HEK293T (cell line): ENCODE measurements at regions not wholly inside any gene's neighbourhood (a gene's known extent, or its start where the extent isn't known, plus 50 kb on each side); places are given as distances from the start of the nearest gene placed in this dataset.

Source experiments
- BHLHE40 ChIP-seq: fragments of 450-650 bp; IDR thresholded peaks from 2 replicates; pipeline ENCODE4 v1.6.1; 2016; ENCODE audit warnings: mild to moderate bottlenecking, moderate library complexity, borderline replicate concordance
- CTBP1 ChIP-seq: fragments of 450-650 bp; IDR thresholded peaks from 2 replicates; pipeline ENCODE4 v1.6.1; 2016; ENCODE audit warnings: borderline replicate concordance
- ELF4 ChIP-seq: fragments of 450-650 bp; IDR thresholded peaks from 2 replicates; pipeline ENCODE4 v1.6.1; 2017; ENCODE audit warnings: antibody characterized with exemption
- FOXA1 ChIP-seq: fragments of 450-650 bp; IDR thresholded peaks from 2 replicates; pipeline ENCODE4 v1.6.1; 2016; ENCODE audit warnings: mild to moderate bottlenecking
- FOXK2 ChIP-seq: fragments of 450-650 bp; IDR thresholded peaks from 2 replicates; pipeline ENCODE4 v1.6.1; 2016; ENCODE audit warnings: mild to moderate bottlenecking
- FOXM1 ChIP-seq: fragments of 450-650 bp; IDR thresholded peaks from 2 replicates; pipeline ENCODE4 v1.6.1; 2017; ENCODE audit warnings: mild to moderate bottlenecking, borderline replicate concordance
- LEF1 ChIP-seq: fragments of 450-650 bp; IDR thresholded peaks from 2 replicates; pipeline ENCODE4 v1.6.1; 2017; ENCODE audit warnings: mild to moderate bottlenecking, borderline replicate concordance
- NFRKB ChIP-seq: fragments of 450-650 bp; IDR thresholded peaks from 2 replicates; pipeline ENCODE4 v1.6.1; 2016; ENCODE audit warnings: mild to moderate bottlenecking, moderate library complexity
- SP1 ChIP-seq: fragments of 450-650 bp; IDR thresholded peaks from 2 replicates; pipeline ENCODE4 v1.6.1; 2017
- TARDBP ChIP-seq: fragments of 450-650 bp; IDR thresholded peaks from 2 replicates; pipeline ENCODE4 v1.6.1; 2016

GRCh38 chr11:133740963-133741362, 104.3 kb downstream of the SPATA19 start:
- TF ChIP-seq NFRKB: no peak
- no peak for TF ChIP-seq FOXM1
- TF ChIP-seq FOXK2: no peak
- no peak for TF ChIP-seq CTBP1
- no peak for TF ChIP-seq ELF4
- no peak for TF ChIP-seq TARDBP
- TF ChIP-seq SP1: no peak
- no peak for TF ChIP-seq LEF1
- TF ChIP-seq FOXA1: no peak
- no peak for TF ChIP-seq BHLHE40
